ENCODE measurements at regions not wholly inside any gene's neighbourhood (a gene's known extent, or its start where the extent isn't known, plus 50 kb on each side); places are given as distances from the start of the nearest gene placed in this dataset.

DNA sequence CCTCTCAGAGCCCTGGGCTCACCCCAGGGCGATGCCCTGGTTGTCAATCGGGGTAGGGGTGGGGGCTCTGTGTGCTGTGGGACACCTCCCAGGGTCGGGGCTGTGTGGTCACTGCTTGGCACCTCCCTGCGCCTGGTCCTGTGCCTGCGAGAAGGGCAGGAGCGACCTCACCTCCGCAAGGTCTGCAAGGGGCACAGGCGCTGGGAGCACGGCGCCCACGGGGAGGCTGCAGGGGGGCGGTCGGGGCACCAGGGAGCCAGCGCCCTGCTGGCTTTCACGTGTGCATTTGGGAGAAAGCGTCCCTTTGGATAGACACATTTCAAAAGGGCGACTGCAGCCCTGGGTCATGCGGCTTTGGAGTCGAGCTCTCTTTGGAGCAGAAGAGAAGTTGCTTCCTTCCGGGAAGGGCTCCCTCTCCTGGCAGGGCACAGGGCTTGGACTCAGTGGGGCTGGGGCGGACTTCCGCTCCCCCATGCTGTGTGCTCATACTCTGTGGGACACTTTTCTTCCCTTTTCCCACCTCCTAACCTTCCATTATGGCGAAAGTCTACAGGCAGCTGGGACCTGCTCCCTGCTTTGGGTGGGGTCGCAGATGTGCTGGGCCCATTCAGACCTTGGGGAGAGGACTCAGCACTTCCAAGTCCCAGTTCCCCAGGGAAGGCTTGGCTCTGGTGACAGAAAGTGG, 52.9 kb upstream of the SLC28A3 start:
- in situ Hi-C loops (cut with MboI; ENCODE audit: low sequenced_read_pairs), result no loop called here

DNA sequence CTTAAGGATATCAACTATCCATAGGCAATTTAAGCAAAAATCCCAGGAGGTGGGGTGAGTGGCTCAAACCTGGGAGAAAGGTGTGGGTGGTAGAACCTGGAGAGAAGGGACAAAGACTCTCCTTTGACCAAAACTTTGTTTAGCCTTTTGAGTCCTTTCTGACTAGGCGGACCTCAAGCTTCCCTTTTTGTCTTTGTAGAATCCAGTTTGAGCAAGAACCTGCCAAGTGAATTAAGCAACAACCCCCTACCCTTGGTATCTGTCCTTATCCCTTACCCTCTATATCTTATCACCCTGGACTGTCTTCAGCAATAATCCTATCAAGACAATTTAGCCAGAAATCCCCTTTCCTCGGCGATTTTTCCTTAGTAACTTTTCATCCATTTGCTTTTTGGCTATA, 53.5 kb upstream of the SLC28A3 start:
- in situ Hi-C loops (cut with MboI; ENCODE audit: low sequenced_read_pairs), result no loop called here

GRCh38 chr9:84397151-84397728, 56.7 kb upstream of the SLC28A3 start:
- in situ Hi-C loops (cut with MboI; ENCODE audit: low sequenced_read_pairs), result no loop called here

DNA sequence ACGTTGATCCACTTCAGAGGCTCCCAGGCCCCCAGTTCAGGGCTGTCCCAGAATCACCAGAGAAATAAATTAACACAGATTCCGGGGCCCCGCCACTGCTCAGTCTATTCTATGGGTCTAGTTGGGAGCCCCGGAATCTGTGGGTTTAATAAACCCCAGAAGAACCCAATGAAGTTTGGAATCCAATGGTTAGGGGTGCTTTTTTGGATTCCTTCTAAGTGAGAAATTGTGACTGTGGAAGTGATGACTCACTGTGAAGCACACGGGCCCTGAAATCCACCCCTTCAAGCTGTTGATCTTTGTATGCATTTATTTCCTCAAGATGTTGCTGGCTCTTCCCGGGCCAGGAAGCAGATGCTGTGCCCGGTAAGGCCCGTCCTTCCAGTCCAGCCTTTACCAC, 57.3 kb upstream of the SLC28A3 start:
- in situ Hi-C loops (cut with MboI; ENCODE audit: low sequenced_read_pairs), result no loop called here

GRCh38 chr9:84402517-84402916, 62.0 kb upstream of the SLC28A3 start:
- in situ Hi-C loops (cut with MboI; ENCODE audit: low sequenced_read_pairs), result loop anchor here (25.0 kb wide), 3 partner anchors 560 to 1385 kb away; no protein-coding TSS in a partner anchor

GRCh38 chr9:84403288-84403687, 62.7 kb upstream of the SLC28A3 start:
- in situ Hi-C loops (cut with MboI; ENCODE audit: low sequenced_read_pairs), result loop anchor here (25.0 kb wide), 3 partner anchors 559 to 1384 kb away; no protein-coding TSS in a partner anchor

DNA sequence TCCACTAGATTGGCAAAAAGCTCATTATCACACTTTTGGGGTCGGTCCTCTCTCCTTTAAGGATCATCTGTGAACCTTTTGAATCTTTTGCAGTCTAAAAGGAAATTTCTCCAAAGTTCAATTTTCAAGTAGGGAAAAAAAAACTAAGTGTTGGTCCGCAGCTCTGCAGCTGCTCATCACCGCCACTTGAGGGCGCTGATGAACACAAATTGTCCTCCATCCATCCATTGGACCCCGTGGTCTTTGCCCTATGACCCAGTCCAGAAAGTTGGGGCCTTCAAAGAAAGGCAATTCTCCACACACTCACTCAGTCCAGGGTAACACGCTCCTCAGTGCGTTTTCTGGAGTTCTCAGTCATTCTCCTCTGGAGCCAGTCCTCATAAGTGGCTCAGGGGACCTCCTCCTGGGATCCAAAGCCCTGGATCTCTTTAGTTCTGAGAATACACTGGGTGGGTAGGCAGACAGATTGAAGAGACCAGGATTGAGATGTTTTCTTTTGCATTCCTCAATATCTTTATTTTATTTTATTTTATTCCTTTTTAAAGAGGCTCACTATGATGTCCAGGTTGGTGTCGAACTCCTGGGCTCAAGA, 63.6 kb upstream of the SLC28A3 start:
- in situ Hi-C loops (cut with MboI; ENCODE audit: low sequenced_read_pairs), result loop anchor here (25.0 kb wide), 3 partner anchors 558 to 1383 kb away; no protein-coding TSS in a partner anchor

DNA sequence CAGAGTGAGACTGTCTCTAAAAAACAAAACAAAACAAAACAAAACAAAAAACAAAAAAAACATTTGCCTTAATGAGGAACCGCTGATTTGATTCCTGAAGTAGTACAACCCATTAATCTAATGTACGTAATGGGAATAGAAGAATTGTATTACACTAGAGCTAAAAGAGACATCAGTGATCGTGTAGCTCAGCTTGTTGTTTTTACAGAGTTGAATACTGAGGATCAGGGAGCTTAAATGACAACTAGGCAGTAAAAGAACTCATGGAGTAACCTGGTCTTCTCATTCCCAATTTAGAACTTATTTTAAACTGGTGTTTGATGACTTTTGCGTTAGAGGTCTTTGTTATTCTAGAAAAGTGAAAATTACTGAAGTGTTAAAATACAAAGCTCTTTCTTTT, 65.1 kb upstream of the SLC28A3 start:
- in situ Hi-C loops (cut with MboI; ENCODE audit: low sequenced_read_pairs), result loop anchor here (25.0 kb wide), 3 partner anchors 557 to 1382 kb away; no protein-coding TSS in a partner anchor

- in situ Hi-C loops (cut with MboI; ENCODE audit: low sequenced_read_pairs), result loop anchor here (25.0 kb wide), 3 partner anchors 554 to 1379 kb away; no protein-coding TSS in a partner anchor
Measured at GRCh38 chr9:84408416-84408815, 67.9 kb upstream of the SLC28A3 start.

DNA sequence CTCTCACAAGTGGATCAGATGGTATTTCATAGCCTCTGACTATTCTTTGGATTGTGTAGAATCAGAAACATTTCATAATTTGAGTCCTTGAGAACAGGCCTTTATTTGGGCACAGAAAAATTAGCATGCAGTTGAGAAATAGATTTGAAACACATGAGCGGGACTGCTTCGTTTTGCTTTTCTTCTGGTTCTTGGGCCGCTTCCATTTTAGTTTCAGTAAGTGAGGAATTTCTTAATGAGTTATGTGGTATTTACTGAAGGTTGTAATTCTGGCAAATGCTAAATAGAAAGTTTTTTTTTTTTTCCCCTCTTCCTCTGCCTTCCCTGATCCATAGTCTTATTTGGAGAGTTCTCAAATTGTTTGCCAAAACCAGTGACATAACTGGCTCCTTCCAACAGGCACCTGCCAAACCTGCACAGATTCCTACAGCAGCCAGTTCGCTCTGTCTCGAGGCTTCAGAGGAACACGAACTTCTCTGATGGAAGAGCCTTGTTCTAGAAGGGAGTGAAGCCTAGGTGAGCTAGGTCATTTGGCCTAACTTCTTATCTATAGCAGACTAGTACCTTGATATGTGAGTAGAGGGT, 71.2 kb upstream of the SLC28A3 start:
- in situ Hi-C loops (cut with MboI; ENCODE audit: low sequenced_read_pairs), result loop anchor here (25.0 kb wide), 3 partner anchors 551 to 1376 kb away; no protein-coding TSS in a partner anchor

DNA sequence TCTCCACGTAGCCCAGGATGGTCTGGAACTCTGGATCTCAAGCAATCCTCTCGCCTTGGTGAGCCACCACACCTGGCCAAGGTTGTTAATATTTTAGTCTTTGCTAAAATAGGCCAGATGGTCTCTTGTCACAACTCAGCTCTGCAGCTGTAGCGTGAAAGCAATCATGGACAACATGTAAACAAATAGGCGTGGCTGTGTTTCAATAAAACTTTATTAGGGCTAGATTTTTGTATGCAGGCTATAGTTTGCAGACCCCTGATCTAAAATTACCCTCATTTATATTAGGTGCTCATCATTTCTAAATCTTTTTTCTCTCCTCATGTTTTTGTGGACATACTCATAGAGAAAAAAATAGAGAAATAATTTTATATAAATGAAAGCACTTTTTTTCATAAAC, 72.1 kb upstream of the SLC28A3 start:
- in situ Hi-C loops (cut with MboI; ENCODE audit: low sequenced_read_pairs), result loop anchor here (25.0 kb wide), 3 partner anchors 550 to 1375 kb away; no protein-coding TSS in a partner anchor

DNA sequence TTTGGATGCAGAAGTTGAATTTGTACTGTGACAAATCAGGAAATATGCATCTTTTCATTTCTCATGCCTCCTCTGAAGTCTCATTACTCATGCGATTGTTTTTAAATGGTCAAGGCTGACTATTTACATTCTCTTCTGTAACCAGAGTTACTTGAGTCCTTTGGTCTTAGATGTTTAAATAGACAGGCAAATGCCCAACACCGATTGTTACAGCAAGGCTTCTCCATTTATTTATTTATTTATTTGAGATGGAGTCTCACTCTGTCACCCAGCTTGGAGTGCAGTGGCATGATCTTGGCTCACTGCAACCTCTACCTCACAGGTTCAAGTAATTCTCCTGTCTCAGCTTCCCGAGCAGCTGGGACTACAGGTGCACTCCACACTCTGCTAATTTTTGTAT, 72.7 kb upstream of the SLC28A3 start:
- in situ Hi-C loops (cut with MboI; ENCODE audit: low sequenced_read_pairs), result loop anchor here (25.0 kb wide), 3 partner anchors 549 to 1374 kb away; no protein-coding TSS in a partner anchor

GRCh38 chr9:84419031-84419602, 78.6 kb upstream of the SLC28A3 start:
- in situ Hi-C loops (cut with MboI; ENCODE audit: low sequenced_read_pairs), result loop anchor here (25.0 kb wide), 3 partner anchors 543 to 1368 kb away; no protein-coding TSS in a partner anchor

DNA sequence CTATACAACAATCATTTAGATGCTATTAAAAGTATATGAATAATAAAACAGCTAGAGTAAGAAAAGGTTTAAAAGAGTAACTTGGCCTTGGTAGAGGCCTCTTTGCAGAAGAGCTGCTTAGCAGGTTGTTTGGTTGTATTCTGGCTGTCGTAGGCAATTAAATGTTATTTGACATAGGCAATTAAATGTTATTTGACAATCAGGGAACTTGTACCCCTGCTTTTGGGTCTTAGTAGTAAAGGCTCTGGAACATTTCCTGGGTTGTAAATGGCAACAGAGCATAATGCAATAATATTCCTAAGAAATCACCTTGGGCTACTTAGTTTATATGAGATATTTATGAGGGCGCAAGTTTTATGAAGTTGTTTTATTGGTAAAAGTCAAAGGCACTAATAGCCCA, 84.4 kb upstream of the SLC28A3 start:
- in situ Hi-C loops (cut with MboI; ENCODE audit: low sequenced_read_pairs), result loop anchor here (25.0 kb wide), 3 partner anchors 537 to 1362 kb away; no protein-coding TSS in a partner anchor

- in situ Hi-C loops (cut with MboI; ENCODE audit: low sequenced_read_pairs), result no loop called here
Measured at GRCh38 chr9:84432746-84433145, 92.2 kb upstream of the SLC28A3 start.

DNA sequence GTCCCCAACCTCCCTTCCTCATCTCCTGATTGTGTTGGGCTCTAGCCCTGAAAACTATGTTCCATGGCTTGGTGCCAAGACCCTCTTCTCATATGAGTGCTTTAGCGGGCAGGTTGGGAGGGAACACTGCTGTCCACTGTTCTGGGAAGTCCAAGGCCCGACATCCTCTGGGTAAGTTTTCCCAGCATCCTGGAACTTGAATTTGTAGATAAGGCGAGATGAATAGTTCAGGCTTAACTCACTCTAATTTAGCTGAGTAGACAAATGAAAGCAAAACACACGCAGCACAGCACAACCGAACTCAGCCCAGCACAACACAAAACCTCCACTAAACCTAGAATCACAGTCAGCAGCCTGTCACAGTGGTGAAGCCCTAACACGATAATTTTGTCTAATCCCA, 95.3 kb upstream of the SLC28A3 start:
- in situ Hi-C loops (cut with MboI; ENCODE audit: low sequenced_read_pairs), result no loop called here

DNA sequence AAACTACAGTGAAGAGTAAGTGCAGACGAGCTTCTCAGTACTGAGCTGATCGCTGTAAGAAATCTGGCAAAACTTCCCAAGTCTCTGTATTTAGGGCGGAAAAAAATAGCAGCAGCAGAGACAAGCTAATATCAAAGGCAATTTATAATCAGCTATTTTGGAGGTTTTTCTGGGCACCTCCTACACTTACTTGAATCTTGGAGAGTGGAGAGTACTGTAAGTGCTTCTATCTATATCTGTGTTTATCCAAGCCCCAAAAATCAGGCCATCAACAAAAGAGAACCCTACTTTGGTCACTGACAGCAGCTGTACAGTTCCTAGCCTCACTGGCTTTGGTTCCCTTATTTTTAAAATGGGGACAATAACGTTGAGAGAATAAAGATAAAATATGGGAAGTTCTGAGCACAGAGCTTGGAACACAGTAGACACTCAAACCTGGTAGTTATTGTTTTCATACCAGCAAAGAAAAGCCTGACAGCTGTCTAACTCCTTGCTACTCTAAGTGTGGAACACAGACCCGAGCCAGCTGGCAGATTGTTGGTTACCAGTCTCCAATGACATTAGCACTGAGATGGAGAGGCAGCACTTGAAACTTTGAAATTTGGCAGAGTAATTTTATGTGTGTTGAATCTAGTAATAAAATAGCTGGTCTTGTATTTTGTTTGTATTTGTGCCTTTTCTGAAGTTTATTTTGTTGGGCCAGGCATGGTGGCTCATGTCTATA, 96.0 kb upstream of the SLC28A3 start:
- in situ Hi-C loops (cut with MboI; ENCODE audit: low sequenced_read_pairs), result no loop called here

GRCh38 chr9:84438391-84438790, 97.8 kb upstream of the SLC28A3 start:
- in situ Hi-C loops (cut with MboI; ENCODE audit: low sequenced_read_pairs), result no loop called here

GRCh38 chr9:84439250-84439649, 98.7 kb upstream of the SLC28A3 start:
- in situ Hi-C loops (cut with MboI; ENCODE audit: low sequenced_read_pairs), result no loop called here

DNA sequence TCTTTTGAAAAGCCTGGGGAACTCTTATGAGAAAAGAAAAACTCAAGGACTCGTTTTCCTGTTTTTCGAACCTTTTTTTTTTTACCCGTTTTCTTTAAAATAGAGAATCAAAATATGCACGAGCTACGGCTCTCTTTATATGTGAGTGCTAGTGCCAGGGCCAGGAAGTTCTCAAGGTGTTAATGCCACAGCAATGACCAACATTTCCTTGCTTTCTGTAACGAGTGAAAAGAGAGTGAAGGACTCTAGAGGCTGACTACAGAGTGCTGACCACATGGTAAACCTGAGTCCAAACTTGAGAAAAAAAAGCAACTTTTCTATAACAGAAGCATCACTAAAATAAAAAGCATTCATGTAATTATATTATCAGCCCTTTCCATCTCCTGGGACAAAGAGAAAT, 102.2 kb upstream of the SLC28A3 start:
- in situ Hi-C loops (cut with MboI; ENCODE audit: low sequenced_read_pairs), result no loop called here

Measured in HL-60/S4 (cell line).